Heart right ventricle (tissue), 16 donors: ENCODE measurements at regions not wholly inside any gene's neighbourhood (a gene's known extent, or its start where the extent isn't known, plus 50 kb on each side); places are given as distances from the start of the nearest gene placed in this dataset.

Experiments used
- ATAC-seq, 8 donors: fragments of 200-7000 bp; cut with Tn5 transposase; one replicate each; pipeline ENCODE4 v1.9.1; 2020; ENCODE audit warnings: mild to moderate bottlenecking in 8 of 8, moderate library complexity in 8 of 8, moderate number of reproducible peaks in 1 of 8
- DNase-seq, 2 donors: peaks; one replicate each; pipeline ENCODE4 v3.0.0-alpha.2; 2020
- H3K27ac ChIP-seq, 10 donors: fragments of 200-600 bp; sonication (generic) in 2 of 10; one replicate each; pipeline versions ENCODE4 v1.5.0 to v1.8.0; 2020 to 2022; ENCODE audit warnings: mild to moderate bottlenecking in 3 of 10
- H3K27me3 ChIP-seq, 7 donors: fragments of 200-600 bp; one replicate each; pipeline ENCODE4 v1.8.0; 2021 to 2022; ENCODE audit warnings: mild to moderate bottlenecking in 2 of 7
- H3K36me3 ChIP-seq, 9 donors: fragments of 200-600 bp; sonication (generic) in 1 of 9; one replicate each; pipeline versions ENCODE4 v1.5.0 to v1.8.0; 2020 to 2022; ENCODE audit warnings: mild to moderate bottlenecking in 2 of 9
- H3K4me1 ChIP-seq, 9 donors: fragments of 200-600 bp; sonication (generic) in 1 of 9; one replicate each; pipeline versions ENCODE4 v1.5.0 to v1.8.0; 2020 to 2022; ENCODE audit warnings: mild to moderate bottlenecking in 4 of 9
- H3K4me3 ChIP-seq, 10 donors: fragments of 200-600 bp; sonication (generic) in 2 of 10; one replicate each; pipeline versions ENCODE4 v1.5.0 to v1.8.0; 2020 to 2022; ENCODE audit warnings: mild to moderate bottlenecking in 7 of 10, moderate library complexity in 2 of 10
- H3K9me3 ChIP-seq, 11 donors: fragments of 200-600 bp in 10 of 11; sonication (generic) in 2 of 11; one replicate each; pipeline versions ENCODE4 v1.5.0 to v1.8.0; 2013 to 2022; ENCODE audit warnings: mild to moderate bottlenecking in 2 of 11, control low read depth in 1 of 11, moderate library complexity in 1 of 11
- WGBS, 2 donors: extraction: QIAGEN DNeasy Blood & Tissue Kit; methylation state at CpG; one replicate each; pipeline ENCODE4 v1.1.7; 2013; ENCODE audit warnings: inconsistent platforms in 1 of 2; 5-methylcytosine and 5-hydroxymethylcytosine counted together
- intact Hi-C, 10 donors: fragments of 100-400 bp; cut with DNase I; formaldehyde crosslinking; loops; one replicate each; pipeline versions ENCODE4 v1.11.1 to v1.14.2; 2022
- TF ChIP-seq, protein P1 (sequence below), 9 donors: fragments of 200-600 bp; sonication (generic) in 2 of 9; IDR thresholded peaks; one replicate each; pipeline versions ENCODE4 v1.5.0 to v1.8.0; 2021 to 2022; ENCODE audit warnings: antibody characterized with exemption in 9 of 9, mild to moderate bottlenecking in 5 of 9, moderate library complexity in 1 of 9
- donor health status: Arrhythmogenic right ventricular cardiomyopathy.
- donor health status: ischemic (EF 13 %, LVEDD 7.1; RV severe dilation, severe dysfunction).
- donor health status: healthy with polysubstance abuse.
- donor health status: DM: no; HTN: yes; CAD: no.
- donor health status: DM: no; HTN: no; CAD: no.
- donor health status: ischemic (EF 25% LVEDD 6.9; RV normal size, moderate dysfunction).
- donor health status: ischemic (EF 25% LVEDD 5.7; RV mildly dilated, moderate dysfunction).
- donor health status: healthy.
- donor health status: DM: yes; HTN: yes; CAD: no.
- donor health status: Ischemic cardiomyopathy.
- donor health status: ischemic (EF 35%, LVEDD 5.7; RV mildly dilated, moderate dysfunction).
- donor health status: nonischemic (EF 11% LVEDD 7.7; RV severe dilation, severe dysfunction).
- donor health status: DM: yes; HTN: yes; CAD: no.
- donor health status: PGD.
- donor health status: ischemic (EF 29% LVEDD 5.4; RV normal size, mild dysfunction).
- donor health status: nonischemic (EF 23%, LVEDD 6.1; RV moderate dilation, normal function).

- Histone ChIP-seq H3K36me3 (no peaks in the 10 kb centered on the region), H3K27ac (peak overlapping the region in 3 of 10 donors; percentile 22 to 48 (median 24)), H3K27me3 (no peaks in the 10 kb centered on the region), H3K9me3 (peaks cover 0 to 33% (median 3%) of the 10 kb centered on the region in 11 donors), H3K4me3 (no peak overlapping the region), H3K4me1 (peaks cover 0 to 15% (median 0%) of the 10 kb centered on the region in 9 donors)
- intact Hi-C loops = no loop called here
- 73 to 74% methylated on average over 2 of the region's 2 CpGs for whole genome bisulfite sequencing, 2 donors
- TF ChIP-seq, protein P1, sequence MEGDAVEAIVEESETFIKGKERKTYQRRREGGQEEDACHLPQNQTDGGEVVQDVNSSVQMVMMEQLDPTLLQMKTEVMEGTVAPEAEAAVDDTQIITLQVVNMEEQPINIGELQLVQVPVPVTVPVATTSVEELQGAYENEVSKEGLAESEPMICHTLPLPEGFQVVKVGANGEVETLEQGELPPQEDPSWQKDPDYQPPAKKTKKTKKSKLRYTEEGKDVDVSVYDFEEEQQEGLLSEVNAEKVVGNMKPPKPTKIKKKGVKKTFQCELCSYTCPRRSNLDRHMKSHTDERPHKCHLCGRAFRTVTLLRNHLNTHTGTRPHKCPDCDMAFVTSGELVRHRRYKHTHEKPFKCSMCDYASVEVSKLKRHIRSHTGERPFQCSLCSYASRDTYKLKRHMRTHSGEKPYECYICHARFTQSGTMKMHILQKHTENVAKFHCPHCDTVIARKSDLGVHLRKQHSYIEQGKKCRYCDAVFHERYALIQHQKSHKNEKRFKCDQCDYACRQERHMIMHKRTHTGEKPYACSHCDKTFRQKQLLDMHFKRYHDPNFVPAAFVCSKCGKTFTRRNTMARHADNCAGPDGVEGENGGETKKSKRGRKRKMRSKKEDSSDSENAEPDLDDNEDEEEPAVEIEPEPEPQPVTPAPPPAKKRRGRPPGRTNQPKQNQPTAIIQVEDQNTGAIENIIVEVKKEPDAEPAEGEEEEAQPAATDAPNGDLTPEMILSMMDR (IDR thresholded peaks at IDR 0.05) = no peak
- no peak for DNase-seq
- ATAC-seq = peak in 6 of 8 donors; percentile 39 to 63 (median 52)
Measured at GRCh38 chr7:84637568-84638338, 443.2 kb upstream of the SEMA3A start.

DNA sequence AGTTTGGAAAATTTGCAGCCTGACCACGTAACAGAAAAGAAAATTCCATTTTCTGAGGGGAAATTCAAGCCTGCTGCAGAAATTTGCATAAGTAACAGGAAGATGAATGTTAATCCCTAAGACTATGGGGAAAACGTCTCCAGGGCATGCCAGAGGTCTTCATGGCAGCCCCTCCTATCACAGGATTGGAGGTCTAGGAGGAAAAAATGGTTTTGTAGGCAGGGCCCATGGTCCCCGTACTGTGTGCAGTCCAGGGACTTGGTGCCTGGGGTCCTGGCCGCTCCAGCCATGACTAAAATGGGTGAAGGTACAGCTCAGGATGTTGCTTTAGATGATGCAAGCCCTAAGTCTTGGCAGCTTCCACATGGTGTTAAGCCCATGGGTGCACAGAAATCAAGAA, 437.3 kb upstream of the SEMA3A start:
- Histone ChIP-seq H3K36me3 (no peaks in the 10 kb centered on the region), H3K27ac (no peak overlapping the region), H3K4me3 (no peak overlapping the region), H3K9me3 (peaks cover 0 to 43% (median 11%) of the 10 kb centered on the region in 11 donors), H3K4me1 (no peaks in the 10 kb centered on the region), H3K27me3 (no peaks in the 10 kb centered on the region)
- ATAC-seq = no peak
- 86 to 87% methylated on average over 4 of the region's 4 CpGs for WGBS, 2 donors
- intact Hi-C loops = loop anchor here in 1 of 10 donors (5.0 kb wide), 1 partner anchor 35 kb away; no protein-coding TSS in a partner anchor
- TF ChIP-seq, protein P1 (IDR thresholded peaks at IDR 0.05) = no peak
- no peak for DNase-seq

GRCh38 chr7:84629640-84630318, 435.2 kb upstream of the SEMA3A start:
- no peaks in the 10 kb centered on the region for H3K27me3 ChIP-seq
- no peak overlapping the region for H3K27ac ChIP-seq
- intact Hi-C loops = loop anchor here in 1 of 10 donors (5.0 kb wide), 1 partner anchor 38 kb away; no protein-coding TSS in a partner anchor
- no peak overlapping the region for H3K4me3 ChIP-seq
- TF ChIP-seq, protein P1 (IDR thresholded peaks at IDR 0.05) = no peak
- no peaks in the 10 kb centered on the region for H3K4me1 ChIP-seq
- no peak for DNase-seq
- WGBS, 2 donors = 94 to 97% methylated on average over 2 of the region's 2 CpGs
- peaks cover 0 to 30% (median 10%) of the 10 kb centered on the region in 11 donors for H3K9me3 ChIP-seq
- no peak for ATAC-seq
- H3K36me3 ChIP-seq = no peaks in the 10 kb centered on the region

DNA sequence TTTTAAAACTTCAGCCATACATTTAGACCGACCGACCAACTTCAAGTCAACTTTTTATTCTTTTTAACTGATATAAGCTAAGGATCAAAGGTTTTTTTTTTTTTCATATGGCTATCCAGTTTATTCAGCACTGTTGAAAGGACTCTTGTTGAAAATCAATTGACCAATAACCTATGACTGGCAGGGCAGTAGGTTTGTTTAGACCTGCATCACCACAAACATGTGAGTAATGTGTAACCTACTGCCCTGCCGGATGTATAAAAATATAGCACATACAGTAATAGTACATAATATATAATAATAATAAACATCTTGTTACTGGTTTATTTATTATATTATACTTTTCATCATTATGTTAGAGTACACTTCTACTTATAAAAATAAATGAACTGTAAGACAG, 434.6 kb upstream of the SEMA3A start:
- ATAC-seq (no peak), DNase-seq (no peak)
- intact Hi-C loops = no loop called here
- TF ChIP-seq, protein P1 (IDR thresholded peaks at IDR 0.05) = no peak
- Histone ChIP-seq H3K9me3 (peaks cover 0 to 24% (median 7%) of the 10 kb centered on the region in 11 donors), H3K36me3 (no peaks in the 10 kb centered on the region), H3K4me3 (no peak overlapping the region), H3K27ac (no peak overlapping the region), H3K27me3 (no peaks in the 10 kb centered on the region), H3K4me1 (no peaks in the 10 kb centered on the region)
- 98 to 99% methylated on average over 3 of the region's 3 CpGs for WGBS, 2 donors
